K562 (cell line): ENCODE measurements at regions not wholly inside any gene's neighbourhood (a gene's known extent, or its start where the extent isn't known, plus 50 kb on each side); places are given as distances from the start of the nearest gene placed in this dataset.

Experiments used
- ATAC-seq: fragments of 200-7000 bp; cut with Tn5 transposase; 3 replicates; pipeline ENCODE4 v1.9.1; 2020; ENCODE audit warnings: moderate library complexity
- BruUV-seq: library from RNA; stranded (reverse); fragments of 400-500 nt; replicated peaks from 2 replicates; lab custom pipeline; 2021; lab: Mats Ljungman, UMichigan
- CTCF ChIA-PET: fragments of 300-600 bp; formaldehyde crosslinking; extraction: SDS; loops from one replicate; lab custom pipeline; 2021; ENCODE audit warnings: low intra/inter-chr PET ratio; lab: Yijun Ruan, JAX
- POLR2A ChIA-PET: fragments of 300-600, 350-650 bp; sonication (Branson Sonifier 250); formaldehyde crosslinking; extraction: SDS; loops from one replicate; lab custom pipeline; 2021; ENCODE audit warnings: antibody characterized with exemption, inconsistent platforms; lab: Yijun Ruan, JAX
- DNase-seq, 4 experiments: peaks; one replicate each; pipeline versions ENCODE4 v3.0.0 to v3.0.0-alpha.2; 2011 to 2018; ENCODE audit warnings: low spot score in 3 of 4, mixed read lengths in 3 of 4; ENCODE audit errors: extremely low read depth in 1 of 4
- FAIRE-seq: peaks from 2 replicates; lab custom pipeline; 2011; peaks lifted over from hg19 to GRCh38; lab: Jason Lieb, UNC
- H2AFZ ChIP-seq: 2 replicates; pipeline ENCODE4 v1.6.0; 2011; ENCODE audit warnings: low read depth, low read length, control low read depth, inconsistent platforms
- H3K27ac ChIP-seq: fragments of 200-600 bp; 3 replicates; pipeline ENCODE4 v1.8.0; 2011; ENCODE audit warnings: low read depth, mild to moderate bottlenecking, control low read depth, inconsistent platforms, low read length, moderate library complexity, mixed read lengths; ENCODE audit errors: extremely low read depth
- H3K27me3 ChIP-seq, 2 experiments: fragments of 300-600 bp in 1 of 2; 2 replicates in 1 of 2; 3 replicates in 1 of 2; pipeline versions ENCODE4 v1.6.0 to v1.8.0; 2011; ENCODE audit warnings: inconsistent platforms in 2 of 2, low read length in 2 of 2, mild to moderate bottlenecking in 1 of 2, mixed read lengths in 1 of 2, moderate library complexity in 1 of 2; ENCODE audit not compliant: control insufficient read depth in 2 of 2, insufficient read depth in 2 of 2
- H3K36me3 ChIP-seq: fragments of 300-600 bp; 3 replicates; pipeline ENCODE4 v1.8.0; 2011; ENCODE audit warnings: mild to moderate bottlenecking, low read length, inconsistent platforms; ENCODE audit not compliant: control insufficient read depth, insufficient read depth
- H3K4me1 ChIP-seq, 2 experiments: fragments of 200-600 bp in 1 of 2; replicated peaks in 1 of 2; 2 replicates in 1 of 2; 3 replicates in 1 of 2; pipeline versions ENCODE4 v1.5.1 to v1.8.0; 2011; ENCODE audit warnings: inconsistent platforms in 2 of 2, low read length in 2 of 2, mild to moderate bottlenecking in 1 of 2, mixed read lengths in 1 of 2, moderate library complexity in 1 of 2; ENCODE audit not compliant: control insufficient read depth in 2 of 2, insufficient read depth in 2 of 2
- H3K4me2 ChIP-seq: 2 replicates; pipeline ENCODE4 v1.6.1; 2011; ENCODE audit warnings: low read length, control low read depth, inconsistent platforms, mixed read lengths; ENCODE audit not compliant: insufficient read depth
- H3K4me3 ChIP-seq: fragments of 200-600 bp; sonication (generic), shearing (Covaris generic); 2 replicates; pipeline ENCODE4 v1.5.1; 2016; ENCODE audit warnings: control low read depth, inconsistent platforms
- H3K79me2 ChIP-seq: fragments of 200-600 bp; 3 replicates; pipeline ENCODE4 v1.8.0; 2011; ENCODE audit warnings: low read length, inconsistent platforms; ENCODE audit not compliant: control insufficient read depth, insufficient read depth
- H3K9ac ChIP-seq, 2 experiments: 2 replicates each; pipeline versions ENCODE4 v1.6.0 to v1.6.1; 2011; ENCODE audit warnings: low read depth in 2 of 2, low read length in 2 of 2, control low read depth in 1 of 2, inconsistent platforms in 1 of 2, mild to moderate bottlenecking in 1 of 2, mixed read lengths in 1 of 2; ENCODE audit not compliant: insufficient read depth in 1 of 2
- H3K9me1 ChIP-seq: one replicate; pipeline ENCODE4 v1.6.0; 2011; ENCODE audit warnings: inconsistent platforms, mild to moderate bottlenecking, low read length, moderate library complexity; ENCODE audit not compliant: control insufficient read depth, insufficient read depth
- H3K9me3 ChIP-seq: replicated peaks from 2 replicates; pipeline ENCODE4 v1.5.1; 2011; ENCODE audit warnings: low read depth, low read length, inconsistent platforms; ENCODE audit not compliant: control insufficient read depth, insufficient read depth
- H4K20me1 ChIP-seq: replicated peaks from 2 replicates; pipeline ENCODE4 v1.6.1; 2011; ENCODE audit warnings: low read length, inconsistent platforms, mixed read lengths; ENCODE audit not compliant: control insufficient read depth, insufficient read depth
- CBX8 ChIP-seq: fragments of 200-600 bp; sonication (generic); IDR thresholded peaks from 2 replicates; pipeline ENCODE4 v1.6.1; 2012; ENCODE audit warnings: borderline replicate concordance, mixed run types, low read depth, mild to moderate bottlenecking, moderate library complexity, mixed read lengths, low read length, control low read depth, inconsistent platforms; ENCODE audit not compliant: poor library complexity, severe bottlenecking; ENCODE audit errors: extremely low read depth
- FOXJ3 ChIP-seq: sonication (generic); formaldehyde crosslinking; IDR thresholded peaks from 2 replicates; pipeline ENCODE4 v1.4.0; 2020; ENCODE audit warnings: mild to moderate bottlenecking, missing genetic modification reagents
- HMGN3 ChIP-seq: IDR thresholded peaks from 2 replicates; pipeline ENCODE4 v1.6.1; 2011; ENCODE audit warnings: borderline replicate concordance, low read depth, mild to moderate bottlenecking, mixed read lengths, low read length; ENCODE audit not compliant: insufficient read length; ENCODE audit errors: extremely low read depth
- HNRNPLL ChIP-seq: fragments of 200-400 bp; formaldehyde crosslinking; IDR thresholded peaks from 2 replicates; pipeline ENCODE4 v1.6.1; 2017; ENCODE audit warnings: low read length, low read depth, mild to moderate bottlenecking; ENCODE audit not compliant: poor library complexity, severe bottlenecking
- NKRF ChIP-seq: fragments of 450-650 bp; IDR thresholded peaks from 2 replicates; pipeline ENCODE4 v1.6.1; 2016; ENCODE audit warnings: borderline replicate concordance
- NONO ChIP-seq, 2 experiments: fragments of 200-400 bp in 1 of 2; fragments of 450-650 bp in 1 of 2; formaldehyde crosslinking in 1 of 2; IDR thresholded peaks; 2 replicates each; pipeline ENCODE4 v1.6.1; 2017; ENCODE audit warnings: low read depth in 2 of 2, mild to moderate bottlenecking in 2 of 2, moderate library complexity in 2 of 2, low read length in 1 of 2
- PRPF4 ChIP-seq: fragments of 200-400 bp; formaldehyde crosslinking; IDR thresholded peaks from one replicate; pipeline ENCODE4 v1.6.1; 2017; ENCODE audit warnings: low read length, low read depth, mild to moderate bottlenecking; ENCODE audit not compliant: insufficient read depth, poor library complexity, severe bottlenecking
- TCF7 ChIP-seq: sonication (generic); IDR thresholded peaks from 2 replicates; pipeline ENCODE4 v1.6.1; 2016; ENCODE audit warnings: antibody characterized with exemption, borderline replicate concordance
- ZNF778 ChIP-seq: fragments of 450-650 bp; formaldehyde crosslinking; IDR thresholded peaks from 2 replicates; pipeline ENCODE4 v1.4.0; 2020; ENCODE audit warnings: mild to moderate bottlenecking, moderate library complexity
- WGBS: fragments of 100-300 bp; shearing (Covaris generic); methylation state at CpG from one replicate; pipeline ENCODE4 v1.1.6; 2016; ENCODE audit warnings: low coverage, mixed read lengths; ENCODE audit not compliant: insufficient coverage; ENCODE audit errors: missing lambda C conversion rate; 5-methylcytosine and 5-hydroxymethylcytosine counted together
- in situ Hi-C: fragments of 300-500 bp; cut with MboI; formaldehyde crosslinking; loops from 4 replicates; pipeline ENCODE4 v1.15.0; 2018; ENCODE audit warnings: inconsistent platforms, mixed read lengths
- intact Hi-C: fragments of 100-400 bp; cut with micrococcal nuclease; formaldehyde crosslinking; loops from 2 replicates; pipeline ENCODE4 v1.14.2; 2022
- TF ChIP-seq, protein P1 (sequence below), 2 experiments: IDR thresholded peaks in 1 of 2; conservative IDR thresholded peaks in 1 of 2; 2 replicates each; pipeline ENCODE4 v1.6.1; 2016; ENCODE audit warnings: low read depth in 2 of 2, mild to moderate bottlenecking in 1 of 2, missing compliant biosample characterization in 1 of 2, missing genetic modification characterization in 1 of 2, moderate library complexity in 1 of 2

- no peak for TF ChIP-seq NKRF
- no peak for TF ChIP-seq HNRNPLL
- no peak for TF ChIP-seq PRPF4
- TF ChIP-seq, all 486 proteins: peak for 0
These were observed 430.8 kb downstream of the MTRR start (continued) for GRCh38 chr5:8299716-8300115.

GRCh38 chr5:8304341-8304740, 435.4 kb downstream of the MTRR start:
- POLR2A ChIA-PET = no interaction called here
- no peak overlapping the region for H3K27ac ChIP-seq
- FAIRE-seq = no peak
- WGBS = 3% methylated on average over 2 of the region's 2 CpGs
- H3K9me3 ChIP-seq = 0 out of 2 replicates have a peak, but pooled peaks cover 2% of the 10 kb centered on the region
- no peaks in the 10 kb centered on the region for H3K27me3 ChIP-seq
- no peak overlapping the region for H3K9ac ChIP-seq
- TF ChIP-seq HMGN3 = no peak
- TF ChIP-seq ZNF778 (CRISPR knock-in tag) = no peak
- TF ChIP-seq TCF7 = no peak
- TF ChIP-seq NONO (IDR thresholded peaks at IDR 0.05; ENCODE audit: low read depth in 2 of 2, low read length in 1 of 2) = no peak
- TF ChIP-seq, protein P1, sequence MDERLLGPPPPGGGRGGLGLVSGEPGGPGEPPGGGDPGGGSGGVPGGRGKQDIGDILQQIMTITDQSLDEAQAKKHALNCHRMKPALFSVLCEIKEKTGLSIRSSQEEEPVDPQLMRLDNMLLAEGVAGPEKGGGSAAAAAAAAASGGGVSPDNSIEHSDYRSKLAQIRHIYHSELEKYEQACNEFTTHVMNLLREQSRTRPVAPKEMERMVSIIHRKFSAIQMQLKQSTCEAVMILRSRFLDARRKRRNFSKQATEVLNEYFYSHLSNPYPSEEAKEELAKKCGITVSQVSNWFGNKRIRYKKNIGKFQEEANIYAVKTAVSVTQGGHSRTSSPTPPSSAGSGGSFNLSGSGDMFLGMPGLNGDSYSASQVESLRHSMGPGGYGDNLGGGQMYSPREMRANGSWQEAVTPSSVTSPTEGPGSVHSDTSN (CRISPR knock-in tag; IDR thresholded peaks at IDR 0.05; ENCODE audit: low read depth) = no peak
- TF ChIP-seq, protein P1 (tag; conservative IDR thresholded peaks at IDR 0.05; ENCODE audit: low read depth) = no peak
- TF ChIP-seq CBX8 = no peak
- TF ChIP-seq FOXJ3 (CRISPR knock-in tag) = no peak
- TF ChIP-seq, all 486 proteins: peak for 0
- H3K4me2 ChIP-seq = no peak overlapping the region
- no peak overlapping the region for H2AFZ ChIP-seq
- H4K20me1 ChIP-seq = no peaks in the 10 kb centered on the region
- ATAC-seq (no peak), DNase-seq (no peak)
- H3K4me3 ChIP-seq = no peak overlapping the region
- H3K9me1 ChIP-seq = no peaks in the 10 kb centered on the region
- intact Hi-C loops (no loop called here), in situ Hi-C loops (no loop called here)
- CTCF ChIA-PET = no interaction called here
- no TSS peak for BruUV-seq
- H3K79me2 ChIP-seq = no peaks in the 10 kb centered on the region
- H3K36me3 ChIP-seq = no peaks in the 10 kb centered on the region
- no peaks in the 10 kb centered on the region for H3K4me1 ChIP-seq
